IMR-90 (cell line): ENCODE measurements at regions not wholly inside any gene's neighbourhood (a gene's known extent, or its start where the extent isn't known, plus 50 kb on each side); places are given as distances from the start of the nearest gene placed in this dataset.

Experiments used
- ATAC-seq: fragments of 200-7000 bp; cut with Tn5 transposase; 2 replicates; pipeline ENCODE4 v1.9.1; 2020; ENCODE audit warnings: low read depth, mild to moderate bottlenecking, moderate library complexity
- BruUV-seq: library from RNA; stranded (reverse); fragments of 400-500 nt; replicated peaks from 2 replicates; lab custom pipeline; 2021; lab: Mats Ljungman, UMichigan
- CTCF ChIA-PET: fragments of 300-600 bp; formaldehyde crosslinking; extraction: SDS; loops from one replicate; lab custom pipeline; 2021; ENCODE audit warnings: antibody characterized with exemption; lab: Yijun Ruan, JAX
- POLR2A ChIA-PET: fragments of 300-600 bp; sonication (Branson Sonifier 250); formaldehyde crosslinking; loops from one replicate; lab custom pipeline; 2022; ENCODE audit warnings: antibody characterized with exemption; ENCODE audit not compliant: unreplicated experiment; lab: Charles Lee
- DNase-seq: peaks from one replicate; pipeline ENCODE4 v3.0.0; 2013
- H2AFZ ChIP-seq: replicated peaks from 2 replicates; pipeline ENCODE3; 2013; ENCODE audit warnings: low read length, mild to moderate bottlenecking; ENCODE audit not compliant: poor library complexity
- H2AK5ac ChIP-seq: 2 replicates; pipeline ENCODE4 v1.6.1; 2013; ENCODE audit warnings: low read depth, low read length, inconsistent platforms
- H2AK9ac ChIP-seq: replicated peaks from 2 replicates; pipeline ENCODE3; 2013; ENCODE audit warnings: mild to moderate bottlenecking, low read depth, low read length, moderate library complexity; ENCODE audit not compliant: poor library complexity
- H2BK120ac ChIP-seq: 2 replicates; pipeline ENCODE4 v1.6.1; 2013; ENCODE audit warnings: low read depth, low read length, inconsistent platforms
- H2BK15ac ChIP-seq: 3 replicates; pipeline ENCODE4 v1.6.1; 2013; ENCODE audit warnings: low read depth, low read length, inconsistent platforms
- H2BK20ac ChIP-seq: 2 replicates; pipeline ENCODE4 v1.6.1; 2013; ENCODE audit warnings: low read depth, mild to moderate bottlenecking, inconsistent platforms, low read length, moderate library complexity
- H2BK5ac ChIP-seq: 2 replicates; pipeline ENCODE4 v1.6.1; 2013; ENCODE audit warnings: mild to moderate bottlenecking, low read depth, low read length, inconsistent platforms; ENCODE audit not compliant: poor library complexity, severe bottlenecking
- H3K14ac ChIP-seq: replicated peaks from 2 replicates; pipeline ENCODE4 v1.6.1; 2013; ENCODE audit warnings: low read depth, low read length, inconsistent platforms
- H3K18ac ChIP-seq: 2 replicates; pipeline ENCODE4 v1.6.1; 2013; ENCODE audit warnings: low read depth, low read length, control low read depth
- H3K23ac ChIP-seq: 2 replicates; pipeline ENCODE4 v1.6.1; 2013; ENCODE audit warnings: low read depth, low read length, inconsistent platforms
- H3K27ac ChIP-seq: 2 replicates; pipeline ENCODE4 v1.5.1; 2013; ENCODE audit warnings: mild to moderate bottlenecking, control low read depth, low read length; ENCODE audit not compliant: insufficient read depth
- H3K27me3 ChIP-seq: 2 replicates; pipeline ENCODE4 v1.6.1; 2013; ENCODE audit warnings: low read length; ENCODE audit not compliant: control insufficient read depth, insufficient read depth
- H3K36me3 ChIP-seq: 2 replicates; pipeline ENCODE4 v1.6.1; 2013; ENCODE audit warnings: low read length, mixed read lengths; ENCODE audit not compliant: control insufficient read depth, insufficient read depth
- H3K4ac ChIP-seq: 2 replicates; pipeline ENCODE4 v1.6.1; 2013; ENCODE audit warnings: low read depth, low read length, inconsistent platforms
- H3K4me1 ChIP-seq: 2 replicates; pipeline ENCODE4 v1.6.1; 2013; ENCODE audit warnings: low read length, mixed read lengths; ENCODE audit not compliant: control insufficient read depth, insufficient read depth
- H3K4me2 ChIP-seq: 2 replicates; pipeline ENCODE4 v1.6.1; 2013; ENCODE audit warnings: low read depth, mild to moderate bottlenecking, control low read depth, low read length, moderate library complexity
- H3K4me3 ChIP-seq: 2 replicates; pipeline ENCODE4 v1.5.1; 2013; ENCODE audit warnings: low read depth, mild to moderate bottlenecking, control low read depth, low read length, moderate library complexity; ENCODE audit not compliant: insufficient read depth
- H3K56ac ChIP-seq: 2 replicates; pipeline ENCODE4 v1.6.1; 2013; ENCODE audit warnings: low read length, inconsistent platforms; ENCODE audit not compliant: insufficient read depth; ENCODE audit errors: extremely low read depth
- H3K79me1 ChIP-seq, 2 experiments: 2 replicates each; pipeline ENCODE4 v1.6.1; 2013; ENCODE audit warnings: low read length in 2 of 2, inconsistent platforms in 1 of 2, low read depth in 1 of 2
- H3K9ac ChIP-seq: 2 replicates; pipeline ENCODE4 v1.6.1; 2013; ENCODE audit warnings: low read depth, low read length, control low read depth
- H3K9me1 ChIP-seq: 2 replicates; pipeline ENCODE4 v1.6.1; 2013; ENCODE audit warnings: low read length, inconsistent platforms; ENCODE audit not compliant: insufficient read depth
- H3K9me3 ChIP-seq: 2 replicates; pipeline ENCODE4 v1.6.1; 2013; ENCODE audit warnings: low read length; ENCODE audit not compliant: control insufficient read depth, insufficient read depth
- H4K20me1 ChIP-seq: 2 replicates; pipeline ENCODE4 v1.6.1; 2013; ENCODE audit warnings: low read length, inconsistent platforms; ENCODE audit not compliant: insufficient read depth
- H4K5ac ChIP-seq: 2 replicates; pipeline ENCODE4 v1.6.1; 2013; ENCODE audit warnings: mild to moderate bottlenecking, low read depth, low read length, control low read depth
- H4K8ac ChIP-seq, 2 experiments: 2 replicates each; pipeline ENCODE4 v1.6.1; 2013; ENCODE audit warnings: low read depth in 2 of 2, low read length in 2 of 2, control low read depth in 1 of 2, inconsistent platforms in 1 of 2
- H4K91ac ChIP-seq: 2 replicates; pipeline ENCODE4 v1.6.1; 2013; ENCODE audit warnings: low read depth, low read length, inconsistent platforms; ENCODE audit not compliant: insufficient read depth
- CEBPB ChIP-seq: IDR thresholded peaks from 2 replicates; pipeline ENCODE4 v1.6.1; 2012; ENCODE audit warnings: low read depth, low read length, improper control_type of control experiment
- RFX5 ChIP-seq: IDR thresholded peaks from 2 replicates; pipeline ENCODE4 v1.8.0; 2012; ENCODE audit warnings: low read depth, mild to moderate bottlenecking, low read length, moderate library complexity
- WGBS, 2 experiments: methylation state at CpG; one replicate each; pipeline versions ENCODE4 v1.1.5 to v1.1.7; 2013; ENCODE audit warnings: missing lambda C conversion rate in 2 of 2; ENCODE audit not compliant: insufficient read length in 1 of 2; ENCODE audit errors: extremely low coverage in 2 of 2; 5-methylcytosine and 5-hydroxymethylcytosine counted together
- dilution Hi-C: fragments of 300-500 bp; cut with HindIII; formaldehyde crosslinking; loops from one replicate; pipeline ENCODE4 v1.14.3; 2018; ENCODE audit warnings: low sequenced_read_pairs; ENCODE audit not compliant: unreplicated experiment
- in situ Hi-C: fragments of 300-500 bp; cut with MboI; formaldehyde crosslinking; loops from 3 replicates; pipeline ENCODE4 v1.14.3; 2019; ENCODE audit warnings: low sequenced_read_pairs, inconsistent platforms, mixed read lengths
- intact Hi-C: fragments of 100-400 bp; cut with micrococcal nuclease; formaldehyde crosslinking; loops from 2 replicates; pipeline ENCODE4 v1.10.0; 2022

DNA sequence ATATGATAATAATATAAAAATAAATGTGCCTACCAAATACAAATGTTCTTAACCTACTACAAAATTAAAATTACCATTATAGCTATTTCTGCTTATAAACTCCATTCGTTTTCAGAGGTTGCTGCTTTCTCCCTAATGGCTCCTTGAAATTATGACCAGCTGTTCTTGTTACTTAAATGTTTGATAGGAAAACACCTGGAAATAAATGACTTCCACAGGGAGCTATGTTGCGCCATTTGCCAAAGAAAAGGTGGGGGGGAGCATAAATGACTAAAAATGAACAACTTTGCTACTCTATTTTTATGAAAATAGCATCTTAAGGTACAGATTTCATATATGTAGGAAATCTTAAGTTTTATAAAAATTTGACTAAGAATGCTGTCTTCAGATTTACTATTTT is 157.5 kb upstream of the MON1B start:
- H3K4ac ChIP-seq: no peak overlapping the region
- H2BK5ac ChIP-seq: no peak overlapping the region
- H3K4me2 ChIP-seq: no peak overlapping the region
- H3K14ac ChIP-seq: no peak overlapping the region
- BruUV-seq: no TSS peak
- H3K4me1 ChIP-seq: no peaks in the 10 kb centered on the region
- ChIA-PET POLR2A (no interaction called here), CTCF (no interaction called here)
- H2BK120ac ChIP-seq: no peak overlapping the region
- no peak overlapping the region for H3K56ac ChIP-seq
- DNase-seq (no peak), ATAC-seq (no peak)
- intact Hi-C loops: no loop called here
- H3K23ac ChIP-seq: no peak overlapping the region
- H3K36me3 ChIP-seq: no peaks in the 10 kb centered on the region
- no peak overlapping the region for H3K18ac ChIP-seq
- no peak for TF ChIP-seq RFX5
- no peak for TF ChIP-seq CEBPB
- H3K9me3 ChIP-seq: no peaks in the 10 kb centered on the region; the same call in 1 of the 2 replicates
- in situ Hi-C loops: no loop called here
- WGBS, 2 experiments: no CpG with 5 or more reads among the region's 2 CpGs
- no peak overlapping the region for H4K8ac ChIP-seq
- H2BK20ac ChIP-seq: no peak overlapping the region
- no peak overlapping the region for H3K9ac ChIP-seq
- H2AFZ ChIP-seq: no peak overlapping the region
- H4K91ac ChIP-seq: no peak overlapping the region
- H2BK15ac ChIP-seq: no peak overlapping the region
- no peaks in the 10 kb centered on the region for H4K20me1 ChIP-seq
- dilution Hi-C loops: no loop called here
- H2AK9ac ChIP-seq: no peak overlapping the region
- H3K9me1 ChIP-seq: no peaks in the 10 kb centered on the region
- H4K5ac ChIP-seq: no peak overlapping the region
- no peak overlapping the region for H2AK5ac ChIP-seq
- no peaks in the 10 kb centered on the region for H3K27me3 ChIP-seq
- H3K79me1 ChIP-seq: no peaks in the 10 kb centered on the region
- no peak overlapping the region for H3K4me3 ChIP-seq
- H3K27ac ChIP-seq: no peak overlapping the region
